Peyer's patch (tissue), 4 donors: ENCODE measurements at regions not wholly inside any gene's neighbourhood (a gene's known extent, or its start where the extent isn't known, plus 50 kb on each side); places are given as distances from the start of the nearest gene placed in this dataset.

Source experiments
- DNase-seq, 3 donors: peaks; one replicate each; pipeline ENCODE4 v3.0.0-alpha.2; 2017 to 2019
- H3K27ac ChIP-seq, 4 donors: fragments of 200-600 bp; sonication (generic); one replicate each; pipeline ENCODE4 v1.5.1; 2016 to 2019
- H3K27me3 ChIP-seq, 2 donors: fragments of 200-600 bp; sonication (generic); one replicate each; pipeline ENCODE4 v1.5.1; 2019
- H3K36me3 ChIP-seq, 3 donors: fragments of 200-600 bp; sonication (generic); one replicate each; pipeline ENCODE4 v1.5.1; 2016 to 2019
- H3K4me1 ChIP-seq, 4 donors: fragments of 200-600 bp; sonication (generic); one replicate each; pipeline ENCODE4 v1.5.1; 2016 to 2019
- H3K4me3 ChIP-seq, 4 donors: fragments of 200-600 bp; sonication (generic); 1 replicate in 3 of 4; 2 replicates in 1 of 4; pipeline ENCODE4 v1.5.1; 2016 to 2019; ENCODE audit warnings: mild to moderate bottlenecking in 1 of 4
- H3K9me3 ChIP-seq, 4 donors: fragments of 200-600 bp; sonication (generic); one replicate each; pipeline ENCODE4 v1.5.1; 2016 to 2019; ENCODE audit warnings: mild to moderate bottlenecking in 1 of 4
- POLR2A ChIP-seq, 2 donors: fragments of 450-650 bp; IDR thresholded peaks; one replicate each; pipeline ENCODE4 v1.5.1; 2017; ENCODE audit warnings: antibody characterized with exemption in 2 of 2, mild to moderate bottlenecking in 2 of 2, moderate library complexity in 2 of 2
- TF ChIP-seq, protein P1 (sequence below), 6 experiments: fragments of 450-650 bp in 4 of 6; fragments of 200-600 bp in 2 of 6; sonication (generic) in 1 of 6; IDR thresholded peaks; one replicate each; pipeline ENCODE4 v1.5.1; 2017 to 2019; ENCODE audit warnings: antibody characterized with exemption in 6 of 6, mild to moderate bottlenecking in 3 of 6, moderate library complexity in 1 of 6

DNA sequence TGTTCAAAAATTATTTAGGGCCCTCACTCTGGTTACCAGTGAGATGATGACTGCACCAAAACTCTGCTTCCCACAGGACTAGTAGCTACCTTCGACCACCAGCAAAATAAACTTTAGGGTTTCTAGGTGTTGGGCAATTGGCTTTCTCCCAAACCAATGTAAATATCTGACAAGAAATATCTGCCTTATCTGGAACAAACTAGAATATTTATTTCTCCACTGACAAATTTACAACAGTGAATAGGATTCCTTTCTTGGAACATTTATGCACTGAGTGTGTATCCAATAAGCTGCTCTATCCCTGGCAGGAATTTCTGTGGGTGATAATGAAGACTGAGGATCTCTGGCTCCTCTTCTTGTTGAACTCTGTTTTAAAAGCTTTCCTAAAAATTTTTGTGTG is 148.6 kb downstream of the SLC6A15 start:
- Histone ChIP-seq H3K27ac (no peak overlapping the region), H3K4me1 (no peaks in the 10 kb centered on the region), H3K27me3 (no peaks in the 10 kb centered on the region), H3K36me3 (no peaks in the 10 kb centered on the region), H3K9me3 (no peaks in the 10 kb centered on the region), H3K4me3 (no peak overlapping the region)
- TF ChIP-seq, protein P1, sequence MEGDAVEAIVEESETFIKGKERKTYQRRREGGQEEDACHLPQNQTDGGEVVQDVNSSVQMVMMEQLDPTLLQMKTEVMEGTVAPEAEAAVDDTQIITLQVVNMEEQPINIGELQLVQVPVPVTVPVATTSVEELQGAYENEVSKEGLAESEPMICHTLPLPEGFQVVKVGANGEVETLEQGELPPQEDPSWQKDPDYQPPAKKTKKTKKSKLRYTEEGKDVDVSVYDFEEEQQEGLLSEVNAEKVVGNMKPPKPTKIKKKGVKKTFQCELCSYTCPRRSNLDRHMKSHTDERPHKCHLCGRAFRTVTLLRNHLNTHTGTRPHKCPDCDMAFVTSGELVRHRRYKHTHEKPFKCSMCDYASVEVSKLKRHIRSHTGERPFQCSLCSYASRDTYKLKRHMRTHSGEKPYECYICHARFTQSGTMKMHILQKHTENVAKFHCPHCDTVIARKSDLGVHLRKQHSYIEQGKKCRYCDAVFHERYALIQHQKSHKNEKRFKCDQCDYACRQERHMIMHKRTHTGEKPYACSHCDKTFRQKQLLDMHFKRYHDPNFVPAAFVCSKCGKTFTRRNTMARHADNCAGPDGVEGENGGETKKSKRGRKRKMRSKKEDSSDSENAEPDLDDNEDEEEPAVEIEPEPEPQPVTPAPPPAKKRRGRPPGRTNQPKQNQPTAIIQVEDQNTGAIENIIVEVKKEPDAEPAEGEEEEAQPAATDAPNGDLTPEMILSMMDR (IDR thresholded peaks at IDR 0.05) = no peak
- no peak for TF ChIP-seq POLR2A (IDR thresholded peaks at IDR 0.05)
- DNase-seq = no peak

DNA sequence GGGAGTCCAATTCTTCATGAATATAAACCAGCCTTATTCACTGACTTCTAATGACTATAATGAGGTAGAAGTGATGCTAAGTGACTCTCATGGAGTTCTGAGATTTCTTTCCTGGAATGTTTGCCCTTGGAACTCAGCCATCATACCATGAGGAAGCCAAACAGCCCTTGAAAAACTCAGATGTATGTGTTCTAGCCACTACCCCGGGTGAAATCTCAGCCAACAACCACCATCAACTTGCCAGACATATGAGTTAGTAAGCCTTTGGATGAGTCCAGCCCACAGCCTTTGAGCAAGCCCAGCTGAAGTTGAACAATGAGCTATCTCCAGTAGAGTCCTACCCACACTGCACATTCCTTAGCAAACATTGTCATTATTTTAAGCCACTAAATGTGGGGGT is 149.5 kb downstream of the SLC6A15 start:
- no peak for DNase-seq

DNA sequence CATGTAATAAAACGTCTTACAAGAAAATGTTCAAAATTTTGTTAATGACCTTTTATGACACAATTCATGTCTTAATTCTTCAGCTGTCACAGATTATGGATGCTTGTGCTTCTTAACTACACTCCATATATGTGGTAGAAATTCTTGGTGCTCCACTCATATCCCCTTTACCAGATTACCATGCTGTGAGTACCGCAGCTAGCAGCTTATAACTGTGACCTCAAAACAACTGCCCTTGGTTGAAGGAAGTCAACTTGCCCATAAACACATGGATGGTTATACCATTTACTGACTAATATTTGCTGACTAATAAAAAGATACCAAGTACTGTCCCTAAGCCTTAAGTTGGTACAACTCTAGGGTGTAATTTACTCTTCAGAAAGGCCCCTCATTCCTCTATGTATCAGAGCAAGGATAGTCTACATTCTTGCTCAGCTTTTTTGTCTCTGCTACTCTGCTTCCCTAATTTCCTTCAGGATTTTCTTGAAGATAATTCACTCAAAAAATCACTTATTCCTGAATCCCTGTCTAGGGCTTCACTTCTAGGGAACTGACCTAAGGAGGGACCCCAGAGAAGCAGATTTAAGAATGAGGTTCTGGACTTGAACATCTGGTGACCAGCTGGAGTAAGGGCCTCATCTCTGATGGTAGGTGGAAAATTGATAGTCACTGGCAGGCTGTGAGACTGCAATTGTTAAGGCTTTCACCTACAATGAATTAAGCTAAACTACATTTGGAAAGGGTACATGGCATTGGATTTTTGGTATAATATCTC is 152.3 kb downstream of the SLC6A15 start:
- no peak for DNase-seq
- H3K36me3 ChIP-seq = no peaks in the 10 kb centered on the region
- TF ChIP-seq, protein P1 (IDR thresholded peaks at IDR 0.05) = no peak
- no peak for TF ChIP-seq POLR2A (IDR thresholded peaks at IDR 0.05)

More for the DNA sequence above, 149.5 kb downstream of the SLC6A15 start:
- Histone ChIP-seq H3K27ac (no peak overlapping the region), H3K27me3 (no peaks in the 10 kb centered on the region), H3K4me3 (no peak overlapping the region), H3K4me1 (no peaks in the 10 kb centered on the region), H3K9me3 (no peaks in the 10 kb centered on the region), H3K36me3 (no peaks in the 10 kb centered on the region)
- TF ChIP-seq POLR2A (IDR thresholded peaks at IDR 0.05) = no peak
- TF ChIP-seq, protein P1 (IDR thresholded peaks at IDR 0.05) = no peak

GRCh38 chr12:84757978-84758377 is 154.6 kb downstream of the SLC6A15 start:
- H3K27me3 ChIP-seq = no peaks in the 10 kb centered on the region
- no peaks in the 10 kb centered on the region for H3K36me3 ChIP-seq
- TF ChIP-seq, protein P1 (IDR thresholded peaks at IDR 0.05) = no peak
- TF ChIP-seq POLR2A (IDR thresholded peaks at IDR 0.05) = no peak
- no peak for DNase-seq
- H3K27ac ChIP-seq = no peak overlapping the region
- H3K4me3 ChIP-seq = no peak overlapping the region
- H3K4me1 ChIP-seq = no peaks in the 10 kb centered on the region
- no peaks in the 10 kb centered on the region for H3K9me3 ChIP-seq

More for the DNA sequence above, 152.3 kb downstream of the SLC6A15 start:
- H3K4me3 ChIP-seq = no peak overlapping the region
- H3K4me1 ChIP-seq = no peaks in the 10 kb centered on the region
- H3K27ac ChIP-seq = no peak overlapping the region
- H3K27me3 ChIP-seq = no peaks in the 10 kb centered on the region
- no peaks in the 10 kb centered on the region for H3K9me3 ChIP-seq

- no peaks in the 10 kb centered on the region for H3K9me3 ChIP-seq
- H3K27ac ChIP-seq = no peak overlapping the region
- no peak overlapping the region for H3K4me3 ChIP-seq
- H3K27me3 ChIP-seq = no peaks in the 10 kb centered on the region
- H3K36me3 ChIP-seq = no peaks in the 10 kb centered on the region
- H3K4me1 ChIP-seq = no peaks in the 10 kb centered on the region
- TF ChIP-seq, protein P1 (IDR thresholded peaks at IDR 0.05) = no peak
- TF ChIP-seq POLR2A (IDR thresholded peaks at IDR 0.05) = no peak
- DNase-seq = no peak
These were observed 155.6 kb downstream of the SLC6A15 start for GRCh38 chr12:84756961-84757360.
